ENCODE measurements at regions not wholly inside any gene's neighbourhood (a gene's known extent, or its start where the extent isn't known, plus 50 kb on each side); places are given as distances from the start of the nearest gene placed in this dataset.

- no peaks in the 10 kb centered on the region for H3K79me2 ChIP-seq (replicated peaks; ENCODE audit: insufficient read depth)
- H3K4me3 ChIP-seq: no peak overlapping the region
- Mint-ChIP-seq H3K27ac (no peak overlapping the region), H3K36me3 (ENCODE audit: low read depth) (0 out of 3 replicates have a peak, but pooled peaks cover 8% of the 10 kb centered on the region), H3K4me1 (peaks cover 21% of the 10 kb centered on the region), H3K9me3 (peaks cover 3% of the 10 kb centered on the region; the same call in 1 of the 3 replicates), H3K27me3 (ENCODE audit: insufficient read depth, low read depth, poor library complexity) (peaks cover 4% of the 10 kb centered on the region), H3K4me3 (no peak overlapping the region)
- DNase-seq (ENCODE audit: low spot score): no peak
- ATAC-seq: no peak
- H4K20me1 ChIP-seq (replicated peaks; ENCODE audit: insufficient read depth): no peaks in the 10 kb centered on the region
- TF ChIP-seq ZNF331 (CRISPR knock-in tag; IDR thresholded peaks at IDR 0.05; ENCODE audit: low read depth): no peak
- no peak for TF ChIP-seq REST (IDR thresholded peaks at IDR 0.05; ENCODE audit: unreplicated experiment)
- TF ChIP-seq STAT1 (IDR thresholded peaks at IDR 0.05; ENCODE audit: unreplicated experiment): no peak
- no peak for TF ChIP-seq EZH2 (IDR thresholded peaks at IDR 0.05; ENCODE audit: low read depth, unreplicated experiment)
- TF ChIP-seq CTCF (conservative IDR thresholded peaks at IDR 0.05; ENCODE audit: low read depth in 2 of 2): no peak
- no peak for TF ChIP-seq JUNB (IDR thresholded peaks at IDR 0.05; ENCODE audit: unreplicated experiment)
- H3K27me3 ChIP-seq (ENCODE audit: insufficient read depth): no peaks in the 10 kb centered on the region
- 0 out of 2 replicates have a peak, but pooled peaks cover 8% of the 10 kb centered on the region for H3K9me2 ChIP-seq (ENCODE audit: insufficient read depth)
- no peaks in the 10 kb centered on the region for H3F3A ChIP-seq (replicated peaks; ENCODE audit: low read depth)
- no peaks in the 10 kb centered on the region for H3K36me3 ChIP-seq (ENCODE audit: insufficient read depth)
- no peak overlapping the region for H3K4me2 ChIP-seq
- no peak overlapping the region for H2AFZ ChIP-seq
- H3K27ac ChIP-seq (ENCODE audit: low read depth): no peak overlapping the region
- peaks cover 13% of the 10 kb centered on the region for H3K4me1 ChIP-seq (ENCODE audit: insufficient read depth)
These were observed 224.3 kb upstream of the EEF2KMT start for GRCh38 chr16:5321930-5322329.

GRCh38 chr16:5319799-5320198 is 222.2 kb upstream of the EEF2KMT start:
- no peak for ATAC-seq
- no peaks in the 10 kb centered on the region for H3K36me3 ChIP-seq (ENCODE audit: insufficient read depth)
- H3K4me1 Mint-ChIP-seq: peaks cover 24% of the 10 kb centered on the region
- no peak for TF ChIP-seq ZNF462 (CRISPR knock-in tag; IDR thresholded peaks at IDR 0.05)
- no peak for TF ChIP-seq EZH2phosphoT487 (IDR thresholded peaks at IDR 0.05; ENCODE audit: unreplicated experiment)

More at GRCh38 chr16:5319799-5320198, 222.2 kb upstream of the EEF2KMT start:
- Histone ChIP-seq H3K27me3 (ENCODE audit: insufficient read depth) (no peaks in the 10 kb centered on the region), H3K27ac (ENCODE audit: low read depth) (no peak overlapping the region), H3K9me2 (ENCODE audit: insufficient read depth) (0 out of 2 replicates have a peak, but pooled peaks cover 3% of the 10 kb centered on the region), H3K4me3 (no peak overlapping the region), H3K4me1 (ENCODE audit: insufficient read depth) (peaks cover 13% of the 10 kb centered on the region), H3K4me2 (no peak overlapping the region), H4K20me1 (replicated peaks; ENCODE audit: insufficient read depth) (no peaks in the 10 kb centered on the region), H2AFZ (no peak overlapping the region), H3F3A (replicated peaks; ENCODE audit: low read depth) (no peaks in the 10 kb centered on the region), H3K79me2 (replicated peaks; ENCODE audit: insufficient read depth) (no peaks in the 10 kb centered on the region)
- Mint-ChIP-seq H3K27ac (no peak overlapping the region), H3K27me3 (ENCODE audit: insufficient read depth, low read depth, poor library complexity) (peaks cover 4% of the 10 kb centered on the region), H3K36me3 (ENCODE audit: low read depth) (0 out of 3 replicates have a peak, but pooled peaks cover 4% of the 10 kb centered on the region), H3K4me3 (no peak overlapping the region), H3K9me3 (no peaks in the 10 kb centered on the region)
- DNase-seq (ENCODE audit: low spot score): no peak
